Erythroblast (primary cell): ENCODE measurements at regions not wholly inside any gene's neighbourhood (a gene's known extent, or its start where the extent isn't known, plus 50 kb on each side); places are given as distances from the start of the nearest gene placed in this dataset.

Source experiments
- GATA1 ChIP-seq: IDR thresholded peaks from 2 replicates; pipeline ENCODE4 v1.6.1; 2011; ENCODE audit warnings: low read depth, mild to moderate bottlenecking, control low read depth, low read length, moderate library complexity
- POLR2A ChIP-seq: IDR thresholded peaks from 2 replicates; pipeline ENCODE4 v1.6.1; 2011; ENCODE audit warnings: mild to moderate bottlenecking, low read length

DNA sequence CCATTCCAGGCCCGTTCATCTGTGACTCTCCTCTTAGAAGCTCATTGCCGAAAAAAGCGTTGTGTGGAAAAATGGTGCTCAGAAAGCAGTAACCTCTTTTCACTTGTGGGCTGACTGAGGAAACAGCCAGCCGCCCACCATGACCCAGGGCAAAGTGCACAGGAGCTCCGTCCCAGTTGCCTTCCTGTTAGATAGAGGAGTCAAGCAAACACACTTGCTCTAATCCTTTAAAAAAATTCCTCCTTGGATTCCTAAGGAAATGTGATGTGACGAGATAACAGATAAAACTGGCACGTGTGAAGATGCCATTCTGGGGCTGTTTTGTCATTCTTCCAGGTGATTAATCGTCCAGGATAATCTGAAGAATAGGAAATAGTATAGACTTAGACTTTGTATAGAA, 396.8 kb upstream of the DDHD1 start:
- TF ChIP-seq POLR2A (no peak), GATA1 (no peak)
